G401.6 (cell line): ENCODE measurements at regions not wholly inside any gene's neighbourhood (a gene's known extent, or its start where the extent isn't known, plus 50 kb on each side); places are given as distances from the start of the nearest gene placed in this dataset.
"Not testable (repeated sequence)": the region's sequence is repeated elsewhere in the genome, so short reads cannot be mapped to it uniquely, and the experiment has no call there.

Experiments used
- FAIRE-seq: peaks from 2 replicates; lab custom pipeline; 2012; peaks lifted over from hg19 to GRCh38; lab: Jason Lieb, UNC

DNA sequence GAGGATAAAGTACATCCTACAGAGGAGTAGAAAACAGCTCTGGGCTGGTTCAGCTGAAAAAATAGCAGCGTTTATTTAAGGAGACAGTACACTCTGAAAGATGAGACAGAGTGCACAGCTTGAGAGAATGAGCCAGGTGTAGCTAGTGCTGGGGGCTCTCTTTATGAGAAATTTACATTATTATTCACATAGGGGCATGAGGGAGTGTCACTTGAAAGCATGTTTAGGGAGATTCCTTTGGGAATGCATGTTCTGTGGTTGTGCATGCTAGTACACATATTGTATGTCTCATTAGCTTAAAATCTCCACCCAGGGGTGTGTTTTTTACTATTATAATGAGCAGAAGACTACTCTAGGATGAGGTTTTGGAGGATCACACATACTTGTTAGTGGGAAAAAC, 1224.4 kb downstream of the REEP3 start:
- no peak for FAIRE-seq

DNA sequence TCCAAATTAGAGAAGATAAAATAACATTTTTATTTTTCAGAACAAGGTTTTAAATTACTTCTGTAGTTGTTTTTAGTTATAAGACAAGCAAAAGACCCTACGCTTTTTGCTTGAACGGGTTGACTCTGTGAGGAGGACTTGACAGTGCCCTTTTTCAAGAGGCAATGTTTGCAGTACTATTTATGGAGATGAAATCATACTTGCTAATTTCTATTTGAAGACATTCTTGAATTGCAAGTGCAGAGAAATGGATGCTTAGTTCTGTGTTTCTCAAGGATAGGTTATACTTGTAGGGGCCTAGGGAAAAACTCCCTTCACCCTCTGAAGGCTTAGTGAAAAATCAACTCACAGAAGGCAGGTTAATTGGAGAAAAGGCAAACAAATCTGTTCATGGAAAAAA, 1229.5 kb downstream of the REEP3 start:
- no peak for FAIRE-seq

DNA sequence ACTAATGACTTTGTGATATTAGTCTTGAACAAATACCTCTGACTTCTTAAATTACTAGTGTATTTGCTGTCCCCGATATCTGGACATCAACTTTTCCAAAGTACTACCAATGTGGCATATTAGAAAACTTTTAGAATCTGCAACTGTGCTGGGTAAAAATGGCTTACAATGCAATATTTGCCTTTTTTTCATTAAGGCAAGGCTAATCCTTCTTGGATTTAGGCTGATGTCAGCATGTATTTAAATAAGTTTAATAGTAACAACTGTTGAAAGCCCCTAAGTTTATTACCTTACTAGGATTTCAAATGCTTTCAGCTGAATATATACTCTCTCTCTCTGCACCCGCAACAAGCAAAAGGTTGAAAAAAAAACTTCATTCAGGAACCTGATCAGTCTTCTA, 1232.3 kb downstream of the REEP3 start:
- no peak for FAIRE-seq

DNA sequence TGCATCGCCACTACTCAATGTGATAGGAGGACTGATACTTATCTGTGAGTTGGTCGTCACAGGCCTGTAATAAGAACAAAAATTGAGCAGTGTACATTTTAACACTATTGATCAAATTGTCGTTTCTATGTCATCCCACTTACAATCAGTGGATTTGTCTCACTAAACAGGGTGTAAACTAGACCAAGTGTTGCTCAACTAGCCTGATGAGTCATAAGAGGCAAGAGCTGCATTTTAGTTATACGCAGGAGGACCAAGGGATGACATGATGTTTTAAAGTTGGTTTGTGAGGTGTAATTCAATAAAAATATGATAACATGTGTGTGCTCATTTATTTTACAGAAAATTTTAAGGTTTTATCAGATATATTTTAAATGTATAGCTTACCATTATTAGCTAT, 1239.2 kb downstream of the REEP3 start:
- no peak for FAIRE-seq

DNA sequence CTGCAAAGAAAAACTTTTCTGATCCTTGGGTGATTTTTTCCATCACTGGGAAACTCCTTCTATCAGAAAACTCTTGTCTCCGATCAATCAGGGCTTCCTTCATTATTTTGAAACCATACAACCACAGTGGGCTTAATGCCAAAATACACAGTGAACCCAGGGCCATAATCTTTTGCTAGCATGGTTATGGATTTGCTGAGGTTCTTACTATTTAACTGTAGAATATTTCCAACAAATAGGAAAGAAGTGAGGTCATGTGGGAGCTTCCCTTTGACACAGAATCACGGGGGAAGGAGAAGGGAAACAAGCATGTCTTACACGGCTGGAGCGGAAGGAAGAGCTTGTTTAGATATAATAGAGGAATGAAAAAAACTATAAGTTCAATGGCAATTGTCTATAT, 1241.7 kb downstream of the REEP3 start:
- FAIRE-seq = no peak

DNA sequence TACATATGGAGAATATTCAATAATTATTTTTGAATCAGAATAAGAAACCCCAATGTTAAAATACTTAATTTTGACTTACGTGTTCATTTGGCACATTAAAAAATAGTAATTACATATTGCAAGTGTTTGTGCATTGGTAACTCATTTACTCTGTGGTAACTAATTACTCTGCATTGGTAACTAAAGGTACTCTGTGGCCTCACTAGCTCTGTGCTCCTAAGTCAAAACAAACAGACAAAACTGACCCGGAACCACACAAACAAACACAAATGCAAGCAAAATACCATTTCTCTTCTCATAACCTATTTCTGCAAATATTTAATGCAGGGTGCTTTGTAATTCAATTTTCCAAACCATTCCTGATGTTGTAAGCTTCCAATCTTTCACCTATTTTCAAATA, 1244.3 kb downstream of the REEP3 start:
- FAIRE-seq = no peak

DNA sequence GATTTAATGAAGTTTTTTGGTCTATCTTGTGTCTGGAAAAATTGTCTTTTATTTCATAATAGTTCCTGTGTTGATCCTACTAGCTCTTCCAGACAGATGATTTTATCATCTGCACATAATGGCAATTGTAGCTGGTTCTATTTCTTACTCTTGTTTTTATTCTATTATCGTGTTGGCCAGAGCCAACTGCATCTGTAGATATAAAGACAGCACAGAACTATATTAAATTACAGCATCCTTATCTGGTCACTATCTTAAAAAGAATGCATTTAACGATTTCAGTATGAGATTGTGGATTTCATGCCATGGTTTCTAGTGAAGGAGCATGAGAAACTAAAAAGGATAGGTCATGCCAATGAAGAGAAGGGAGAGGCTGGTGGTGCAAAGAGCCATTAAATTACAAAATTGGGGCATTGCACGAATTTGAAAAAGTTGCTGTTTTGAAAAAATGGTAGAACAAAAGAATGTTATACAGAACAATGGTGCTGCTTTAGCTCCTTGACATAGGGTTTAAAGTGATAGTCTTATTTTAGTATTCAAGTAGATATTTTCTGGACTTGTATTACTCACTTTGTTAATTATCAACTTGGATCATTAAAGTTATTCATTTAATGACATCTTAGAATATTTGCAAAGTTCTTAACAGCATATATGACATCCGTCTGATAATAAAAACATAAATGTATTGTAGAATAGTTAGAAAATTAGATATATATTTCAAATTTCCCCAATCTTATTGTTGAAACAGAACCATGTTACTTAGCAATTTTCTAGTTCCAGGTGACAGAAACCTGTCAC, 1250.3 kb downstream of the REEP3 start:
- no peak for FAIRE-seq

DNA sequence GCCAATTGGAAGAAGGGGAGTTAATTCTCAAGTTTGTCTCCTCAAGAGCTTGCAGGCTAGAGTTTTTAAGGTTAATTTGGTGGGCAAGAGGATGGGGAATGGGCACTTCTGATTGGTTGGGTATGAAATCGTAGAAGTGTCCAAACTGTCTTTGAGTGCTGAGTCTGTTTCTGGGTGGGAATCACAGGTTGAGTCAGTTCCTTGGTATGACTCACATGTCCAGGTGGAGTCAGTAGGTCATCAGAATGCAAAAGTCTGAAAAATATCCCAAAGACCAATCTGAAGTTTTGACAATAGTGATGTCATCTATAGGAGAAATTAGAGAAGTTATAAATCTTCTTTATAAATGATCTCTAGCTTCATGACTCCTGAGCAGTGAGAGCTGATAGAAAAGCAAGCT, 1252.2 kb downstream of the REEP3 start:
- FAIRE-seq = no peak

DNA sequence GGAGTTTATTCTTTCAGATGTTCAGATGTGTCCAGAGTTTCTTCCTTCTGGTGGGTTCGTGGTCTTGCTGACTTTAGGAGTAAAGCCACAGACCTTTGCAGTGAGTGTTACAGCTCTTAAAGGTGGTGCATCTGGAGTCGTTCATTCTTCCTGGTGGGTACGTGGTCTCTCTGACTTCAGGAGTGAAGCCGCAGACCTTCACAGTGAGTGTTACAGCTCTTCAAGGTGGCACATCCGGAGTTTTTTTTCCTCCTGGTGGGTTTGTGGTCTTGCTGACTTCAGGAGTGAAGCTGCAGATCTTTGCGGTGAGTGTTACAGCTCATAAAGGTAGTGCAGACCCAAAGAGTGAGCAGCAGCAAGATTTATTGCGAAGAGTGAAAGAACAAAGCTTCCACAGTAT, 1263.2 kb downstream of the REEP3 start:
- not testable (repeated sequence) for FAIRE-seq

DNA sequence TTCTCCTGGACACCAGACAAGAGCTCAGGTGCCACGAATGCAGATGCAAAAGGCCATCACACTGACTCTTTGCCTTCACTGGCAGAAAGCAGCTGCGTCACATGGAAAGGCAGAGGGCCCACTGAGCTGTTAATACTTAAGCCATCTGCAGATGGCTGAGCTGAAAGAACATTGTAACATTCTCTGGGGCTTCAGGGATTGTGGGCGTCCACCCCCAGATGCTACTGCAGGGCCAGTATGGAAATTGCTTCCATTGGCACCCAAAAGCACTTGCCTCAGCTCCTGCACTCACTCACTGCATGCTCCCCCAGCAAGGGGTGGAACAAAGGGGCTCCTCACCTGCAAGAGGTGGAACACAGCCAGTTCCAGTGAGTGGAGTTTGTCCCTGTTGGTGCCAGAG, 1264.6 kb downstream of the REEP3 start:
- no peak for FAIRE-seq

DNA sequence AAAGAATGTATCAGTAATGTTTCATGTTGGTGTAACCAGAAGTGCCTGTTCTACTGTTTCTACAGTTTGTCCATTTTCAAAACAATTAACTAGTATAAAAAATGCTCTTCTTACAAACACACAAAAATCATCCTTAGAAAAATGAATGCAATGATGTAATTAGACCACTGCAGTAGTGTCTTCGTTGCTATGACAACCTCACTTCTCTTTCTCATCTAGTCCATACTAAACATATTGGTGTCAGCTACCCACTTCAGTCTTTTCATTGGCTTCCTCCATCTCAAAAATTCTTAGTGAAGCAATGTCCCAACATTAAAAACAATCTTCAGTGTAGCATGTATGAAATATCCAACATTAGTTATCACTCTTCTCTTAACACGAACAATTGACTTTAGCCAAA, 1265.8 kb downstream of the REEP3 start:
- FAIRE-seq = no peak

DNA sequence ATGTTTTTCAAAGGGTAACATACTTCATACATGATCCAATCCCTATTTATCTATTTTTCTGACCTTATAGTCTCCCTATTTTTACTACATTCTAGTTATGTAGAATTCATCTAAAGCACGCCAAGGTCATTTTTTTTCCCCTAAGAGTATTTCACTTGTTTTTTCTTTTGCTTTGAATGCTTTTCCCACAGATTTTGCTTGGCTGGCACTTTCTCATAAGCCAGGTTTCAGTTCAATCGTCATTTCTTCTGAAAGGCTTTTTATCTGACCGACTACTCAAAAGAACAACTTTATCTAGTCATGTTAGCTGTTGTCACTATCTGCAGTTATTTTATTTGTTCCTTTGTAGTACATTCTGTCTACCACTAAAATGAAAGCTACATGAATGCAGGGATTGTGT, 1274.6 kb downstream of the REEP3 start:
- FAIRE-seq = no peak

DNA sequence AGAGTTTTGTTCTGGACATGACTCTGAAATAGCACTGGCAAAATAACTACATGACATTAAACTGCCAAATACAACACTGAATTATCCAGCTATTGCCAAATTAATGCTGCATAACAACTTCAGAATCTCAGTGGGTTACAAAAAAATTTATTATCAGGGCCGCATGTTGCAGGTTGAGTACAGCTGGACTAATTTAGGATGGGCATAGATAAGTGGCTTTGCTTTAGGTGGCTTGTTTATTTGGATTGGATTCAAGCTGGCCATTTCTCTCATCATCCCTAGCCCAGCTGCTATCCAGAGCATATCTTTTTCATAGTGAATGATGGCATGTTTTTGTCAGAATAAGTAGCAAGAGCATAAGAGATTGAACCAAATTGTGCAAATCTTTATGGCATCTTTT, 1277.1 kb downstream of the REEP3 start:
- no peak for FAIRE-seq

DNA sequence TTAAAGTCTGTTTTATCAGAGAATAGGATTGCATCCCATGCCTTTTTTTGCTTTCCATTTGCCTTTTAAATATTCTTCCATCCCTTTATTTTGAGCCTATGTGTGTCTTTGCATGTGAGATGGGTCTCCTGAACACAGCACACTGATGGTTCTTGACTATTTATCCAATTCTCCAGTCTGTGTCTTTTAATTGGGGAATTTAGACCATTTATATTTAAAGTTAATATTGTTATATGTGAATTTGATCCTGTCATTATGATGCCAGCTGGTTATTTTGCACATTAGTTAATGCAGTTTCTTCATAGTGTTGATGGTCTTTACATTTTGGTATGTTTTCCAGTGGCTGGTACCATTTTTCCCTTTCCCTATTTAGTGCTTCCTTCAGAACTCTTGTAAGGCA, 1287.0 kb downstream of the REEP3 start:
- FAIRE-seq = not testable (repeated sequence)

DNA sequence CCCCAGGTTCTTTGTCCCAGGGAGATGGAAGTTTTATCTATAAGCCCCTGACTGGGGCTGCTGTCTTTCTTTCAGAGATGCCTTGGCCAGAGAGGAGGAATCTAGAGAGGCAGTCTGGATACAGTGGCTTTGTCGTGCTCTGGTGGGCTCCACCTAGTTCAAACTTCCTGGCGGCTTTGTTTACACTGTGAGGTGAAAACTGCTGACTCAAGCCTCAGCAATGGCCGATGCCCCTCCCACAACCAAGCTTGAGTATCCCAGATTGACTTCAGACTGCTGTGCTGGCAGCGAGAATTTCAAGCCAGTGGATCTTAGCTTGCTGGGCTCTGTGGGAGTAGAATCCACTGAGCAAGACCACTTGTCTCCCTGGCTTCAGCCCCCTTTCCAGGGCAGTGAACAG, 1288.8 kb downstream of the REEP3 start:
- not testable (repeated sequence) for FAIRE-seq

DNA sequence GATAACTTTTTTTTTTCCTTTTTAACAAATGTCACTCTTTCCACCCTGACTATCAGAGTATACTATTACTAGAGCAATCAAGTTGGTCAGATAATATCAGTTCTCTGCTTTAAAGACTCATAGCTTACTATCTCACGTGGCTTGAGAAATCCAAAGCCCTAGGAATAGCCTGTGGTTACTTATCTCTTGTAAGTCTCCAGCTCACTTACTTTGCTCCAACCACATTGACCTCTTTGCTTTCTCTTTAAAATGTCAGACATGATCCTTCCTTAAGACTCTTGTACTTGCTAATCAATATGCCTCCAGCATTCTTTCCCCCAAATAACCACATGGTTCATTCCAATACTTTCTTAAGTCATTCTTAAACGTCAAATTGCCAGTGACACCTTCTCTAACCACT, 1292.2 kb downstream of the REEP3 start:
- FAIRE-seq = no peak

DNA sequence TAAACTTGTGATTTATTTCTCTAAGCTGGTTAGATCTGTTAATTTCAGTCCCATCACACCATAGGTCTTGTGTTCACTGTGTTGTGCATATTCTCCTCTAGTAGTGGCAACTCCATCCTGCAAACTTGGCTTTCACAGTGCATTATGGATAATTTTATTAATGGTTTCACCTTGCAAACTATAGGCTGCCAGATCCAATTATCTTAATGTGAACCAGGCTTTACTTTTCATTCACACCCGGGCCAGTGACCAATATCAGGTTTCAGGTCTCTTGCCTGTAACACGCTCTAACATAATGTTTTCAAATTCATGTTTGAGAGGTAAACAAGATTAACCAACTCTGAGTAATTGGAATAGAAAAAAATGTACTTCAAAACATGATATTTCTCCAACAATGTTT, 1293.0 kb downstream of the REEP3 start:
- no peak for FAIRE-seq

DNA sequence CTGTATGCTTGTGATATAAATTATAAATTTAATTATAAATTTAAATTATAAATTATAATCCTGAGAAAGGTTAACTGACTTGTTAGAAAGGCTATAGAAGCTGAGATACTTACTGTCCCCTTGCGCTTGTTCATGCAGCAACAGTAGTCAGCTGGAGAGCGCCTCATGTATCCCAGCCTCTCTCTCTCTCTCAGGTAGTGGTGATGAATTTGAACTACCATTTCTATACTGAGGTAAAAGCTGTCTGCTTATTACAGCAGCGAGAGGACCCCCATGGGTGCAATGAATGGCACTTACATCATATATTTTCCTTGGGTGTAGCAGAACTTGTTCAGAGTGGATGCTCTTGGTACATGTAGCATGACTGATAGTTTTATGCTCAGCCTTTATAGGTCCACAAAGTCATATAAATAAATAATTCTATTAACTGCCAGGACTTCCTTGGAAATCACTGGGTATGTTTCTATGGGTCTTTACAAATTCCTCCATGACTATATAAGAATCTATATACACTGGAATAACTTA, 1308.7 kb downstream of the REEP3 start:
- no peak for FAIRE-seq

DNA sequence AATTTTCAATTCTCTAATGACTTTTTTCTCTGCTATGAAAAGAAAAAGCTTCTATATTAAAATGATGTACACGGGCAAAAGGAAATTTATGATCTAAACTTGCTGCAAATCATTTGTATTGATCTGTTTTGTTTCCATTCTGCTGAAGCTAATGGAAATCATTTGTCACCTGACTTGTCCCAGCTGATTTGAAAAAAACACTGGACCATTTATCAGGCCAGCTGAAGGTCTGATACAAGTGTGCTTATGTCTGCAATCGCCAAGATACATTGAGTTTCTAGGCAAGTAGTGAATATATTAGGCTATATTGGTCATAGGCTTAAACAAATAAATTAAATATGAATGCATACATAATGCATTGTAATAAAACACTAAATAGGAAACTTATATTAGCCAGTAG, 1309.7 kb downstream of the REEP3 start:
- no peak for FAIRE-seq

DNA sequence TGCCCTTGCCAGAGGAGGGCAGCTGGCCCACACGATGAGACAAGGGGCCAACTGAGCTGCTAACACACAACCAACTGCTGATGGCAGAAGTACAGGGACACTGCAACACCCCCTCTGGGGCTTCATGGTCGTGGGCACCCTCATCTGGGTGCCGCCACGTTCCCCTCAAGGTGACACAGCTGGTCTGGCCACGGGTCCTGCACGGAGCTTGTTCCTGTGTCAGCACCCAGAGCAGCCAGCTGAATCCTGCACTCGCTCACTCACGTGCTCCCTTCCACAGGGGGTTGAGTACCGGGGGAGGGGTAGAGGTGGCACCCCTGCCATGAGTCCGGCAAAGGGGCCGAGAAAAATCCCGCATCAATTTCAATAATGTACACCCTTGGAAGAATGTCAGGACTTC, 1319.1 kb downstream of the REEP3 start:
- FAIRE-seq = no peak

DNA sequence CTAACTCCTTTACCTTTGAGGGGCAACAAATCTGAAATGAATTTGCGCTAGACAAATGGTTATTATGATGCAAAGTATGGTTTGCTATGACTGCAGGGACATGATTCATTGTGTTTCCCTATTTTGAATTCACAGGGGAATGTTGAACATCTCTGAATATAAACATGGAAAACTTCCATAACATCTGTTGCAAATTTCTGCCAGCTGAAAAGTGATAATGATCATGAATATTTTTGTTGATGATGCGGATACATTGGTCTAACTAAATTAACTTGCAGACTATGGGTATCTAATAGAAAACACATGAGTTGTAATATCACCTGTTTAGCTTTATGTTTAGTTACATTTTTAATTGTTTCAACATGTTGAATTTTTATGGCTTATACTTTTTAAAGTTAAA, 1325.5 kb downstream of the REEP3 start:
- no peak for FAIRE-seq

DNA sequence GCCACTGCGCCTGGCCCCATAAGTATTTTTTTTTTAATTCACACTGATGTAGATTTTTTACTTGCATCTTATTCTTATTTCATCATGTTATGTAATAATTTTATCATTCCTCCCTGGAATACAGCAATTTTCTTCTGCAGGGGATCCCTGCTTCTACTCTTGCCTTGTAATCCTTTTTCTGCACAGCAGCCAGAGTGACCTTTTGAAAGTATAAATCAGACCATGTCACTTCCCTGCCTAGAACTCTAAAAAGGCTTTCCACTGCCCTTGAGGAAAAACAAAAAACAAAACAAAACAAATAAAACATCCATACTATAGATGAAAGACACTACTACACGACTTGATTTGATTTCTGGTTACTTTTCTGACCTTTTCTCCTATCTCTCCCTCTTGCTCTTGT, 1334.7 kb downstream of the REEP3 start:
- no peak for FAIRE-seq

DNA sequence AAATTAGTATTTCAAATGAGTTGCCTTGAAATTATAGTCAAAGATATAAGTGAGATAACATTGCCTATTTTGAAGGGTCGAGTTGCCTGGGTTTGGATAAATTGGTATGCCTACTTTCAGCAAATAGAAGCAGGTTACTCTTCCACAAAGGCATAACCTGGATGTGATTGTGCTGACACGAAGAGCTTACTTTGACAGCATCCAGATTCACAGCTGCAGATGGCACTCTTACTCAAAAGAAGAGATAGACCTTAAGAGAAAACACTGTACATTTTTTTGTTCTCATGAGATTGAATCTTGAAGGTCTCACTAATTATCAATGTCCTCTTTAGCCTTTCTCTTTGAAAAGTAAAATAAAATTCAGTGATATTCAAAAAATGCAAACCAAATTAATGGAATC, 1338.7 kb downstream of the REEP3 start:
- no peak for FAIRE-seq

DNA sequence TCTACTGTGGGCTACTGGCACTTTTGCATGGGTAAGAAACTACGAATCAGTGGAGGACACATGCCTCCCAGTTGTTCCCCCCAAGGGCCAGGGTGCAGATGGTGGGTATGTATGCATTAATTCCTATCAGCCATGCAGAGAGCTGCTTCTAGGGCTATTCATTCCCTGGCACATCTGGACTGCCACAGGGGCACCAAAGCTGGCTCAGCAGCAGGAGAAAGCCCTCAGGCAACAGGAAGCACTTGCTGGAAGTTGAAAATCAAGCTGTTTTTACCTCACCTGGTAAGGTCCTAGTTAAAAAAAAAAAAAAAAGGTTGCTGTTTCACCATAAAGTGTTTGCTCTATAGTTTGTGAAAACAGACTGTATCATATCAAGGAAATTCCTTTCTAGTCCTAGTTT, 1342.6 kb downstream of the REEP3 start:
- FAIRE-seq = no peak
